HG03066 (cell line): ENCODE measurements at regions not wholly inside any gene's neighbourhood (a gene's known extent, or its start where the extent isn't known, plus 50 kb on each side); places are given as distances from the start of the nearest gene placed in this dataset.
A peak's percentile ranks its signal among the peaks of the same experiment; 100 is the strongest.

Source experiments
- ATAC-seq: cut with Tn5 transposase; IDR thresholded peaks from one replicate; pipeline ENCODE4 v1.9.1; 2021; ENCODE audit warnings: low read depth; ENCODE audit not compliant: unreplicated experiment

- ATAC-seq: no peak
Observed at GRCh38 chr7:119344466-119344865, 928.5 kb upstream of the KCND2 start.

- ATAC-seq: no peak
Observed at GRCh38 chr7:119348491-119348890, 924.5 kb upstream of the KCND2 start.

- no peak for ATAC-seq
Observed at GRCh38 chr7:119350334-119350733, 922.6 kb upstream of the KCND2 start.

GRCh38 chr7:119351320-119351719, 921.7 kb upstream of the KCND2 start:
- ATAC-seq: no peak

GRCh38 chr7:119374436-119374835, 898.5 kb upstream of the KCND2 start:
- no peak for ATAC-seq

- no peak for ATAC-seq
Observed at GRCh38 chr7:119377861-119378260, 895.1 kb upstream of the KCND2 start.

GRCh38 chr7:119382726-119383125, 890.2 kb upstream of the KCND2 start:
- no peak for ATAC-seq

- ATAC-seq: no peak
Observed at GRCh38 chr7:119395024-119395423, 878.0 kb upstream of the KCND2 start.

GRCh38 chr7:119397156-119397555, 875.8 kb upstream of the KCND2 start:
- ATAC-seq: peak; percentile 94

GRCh38 chr7:119408596-119408995, 864.4 kb upstream of the KCND2 start:
- no peak for ATAC-seq

- no peak for ATAC-seq
Observed at GRCh38 chr7:119413314-119413805, 859.6 kb upstream of the KCND2 start.

GRCh38 chr7:119415682-119416081, 857.3 kb upstream of the KCND2 start:
- ATAC-seq: no peak

GRCh38 chr7:119421657-119422056, 851.3 kb upstream of the KCND2 start:
- no peak for ATAC-seq

GRCh38 chr7:119436882-119437281, 836.1 kb upstream of the KCND2 start:
- ATAC-seq: no peak

- ATAC-seq: no peak
Observed at GRCh38 chr7:119438315-119438714, 834.7 kb upstream of the KCND2 start.

- ATAC-seq: no peak
Observed at GRCh38 chr7:119439192-119439591, 833.8 kb upstream of the KCND2 start.

GRCh38 chr7:119452401-119452800, 820.6 kb upstream of the KCND2 start:
- ATAC-seq: no peak

- no peak for ATAC-seq
Observed at GRCh38 chr7:119465798-119466305, 807.1 kb upstream of the KCND2 start.

GRCh38 chr7:119472408-119473038, 800.5 kb upstream of the KCND2 start:
- no peak for ATAC-seq

- peak; percentile 95 for ATAC-seq
Observed at GRCh38 chr7:119482209-119482608, 790.8 kb upstream of the KCND2 start.

- no peak for ATAC-seq
Observed at GRCh38 chr7:119482671-119483070, 790.3 kb upstream of the KCND2 start.

- ATAC-seq: no peak
Observed at GRCh38 chr7:119483364-119483763, 789.6 kb upstream of the KCND2 start.

- ATAC-seq: no peak
Observed at GRCh38 chr7:119514326-119514725, 758.6 kb upstream of the KCND2 start.
